ENCODE measurements at regions not wholly inside any gene's neighbourhood (a gene's known extent, or its start where the extent isn't known, plus 50 kb on each side); places are given as distances from the start of the nearest gene placed in this dataset.

DNA sequence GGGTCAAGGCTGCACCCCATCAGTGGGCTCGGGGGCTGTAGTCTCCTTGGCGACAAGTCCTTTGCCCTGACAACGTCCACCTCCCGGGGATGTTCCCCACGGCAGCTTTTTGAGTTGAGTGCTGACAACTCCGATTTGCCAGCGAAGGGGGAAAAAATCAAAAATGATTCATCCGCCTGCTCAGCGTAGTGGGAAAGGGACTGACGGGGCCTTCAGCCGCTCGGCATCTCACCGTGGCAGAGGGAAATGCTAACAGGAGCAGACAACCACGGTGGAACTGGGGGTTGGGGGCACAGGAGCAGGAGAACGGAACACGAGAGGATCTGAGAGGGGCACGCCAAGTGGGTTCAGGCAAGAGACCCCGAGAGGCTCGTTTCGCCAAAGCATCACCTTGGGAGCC lies 173.7 kb downstream of the TFAP2C start:
- TF ChIP-seq, protein P1, sequence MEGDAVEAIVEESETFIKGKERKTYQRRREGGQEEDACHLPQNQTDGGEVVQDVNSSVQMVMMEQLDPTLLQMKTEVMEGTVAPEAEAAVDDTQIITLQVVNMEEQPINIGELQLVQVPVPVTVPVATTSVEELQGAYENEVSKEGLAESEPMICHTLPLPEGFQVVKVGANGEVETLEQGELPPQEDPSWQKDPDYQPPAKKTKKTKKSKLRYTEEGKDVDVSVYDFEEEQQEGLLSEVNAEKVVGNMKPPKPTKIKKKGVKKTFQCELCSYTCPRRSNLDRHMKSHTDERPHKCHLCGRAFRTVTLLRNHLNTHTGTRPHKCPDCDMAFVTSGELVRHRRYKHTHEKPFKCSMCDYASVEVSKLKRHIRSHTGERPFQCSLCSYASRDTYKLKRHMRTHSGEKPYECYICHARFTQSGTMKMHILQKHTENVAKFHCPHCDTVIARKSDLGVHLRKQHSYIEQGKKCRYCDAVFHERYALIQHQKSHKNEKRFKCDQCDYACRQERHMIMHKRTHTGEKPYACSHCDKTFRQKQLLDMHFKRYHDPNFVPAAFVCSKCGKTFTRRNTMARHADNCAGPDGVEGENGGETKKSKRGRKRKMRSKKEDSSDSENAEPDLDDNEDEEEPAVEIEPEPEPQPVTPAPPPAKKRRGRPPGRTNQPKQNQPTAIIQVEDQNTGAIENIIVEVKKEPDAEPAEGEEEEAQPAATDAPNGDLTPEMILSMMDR (IDR thresholded peaks at IDR 0.05; ENCODE audit: poor library complexity), result no peak
- TF ChIP-seq EZH2phosphoT487 (IDR thresholded peaks at IDR 0.05; ENCODE audit: low read depth, severe bottlenecking, unreplicated experiment), result no peak
